Tibial artery (tissue), 4 donors: ENCODE measurements at regions not wholly inside any gene's neighbourhood (a gene's known extent, or its start where the extent isn't known, plus 50 kb on each side); places are given as distances from the start of the nearest gene placed in this dataset.

Experiments used
- DNase-seq, 2 donors: peaks; one replicate each; pipeline ENCODE4 v3.0.0-alpha.2; 2019
- H3K27ac ChIP-seq, 2 donors: fragments of 200-600 bp; sonication (generic) in 1 of 2; 1 replicate in 1 of 2; 2 replicates in 1 of 2; pipeline ENCODE4 v1.5.1; 2018 to 2019; ENCODE audit warnings: mild to moderate bottlenecking in 1 of 2
- H3K27me3 ChIP-seq, 2 donors: fragments of 200-600 bp; sonication (generic) in 1 of 2; one replicate each; pipeline versions ENCODE4 v1.5.1 to v1.6.0; 2016 to 2019
- H3K36me3 ChIP-seq, 3 donors: fragments of 200-600 bp; sonication (generic) in 2 of 3; one replicate each; pipeline ENCODE4 v1.5.1; 2016 to 2019; ENCODE audit warnings: mild to moderate bottlenecking in 2 of 3
- H3K4me1 ChIP-seq, 4 donors: fragments of 200-600 bp; sonication (generic) in 2 of 4; 1 replicate in 3 of 4; 2 replicates in 1 of 4; pipeline ENCODE4 v1.5.1; 2016 to 2019
- H3K4me3 ChIP-seq, 2 donors: fragments of 200-600 bp; sonication (generic) in 1 of 2; 1 replicate in 1 of 2; 2 replicates in 1 of 2; pipeline ENCODE4 v1.5.1; 2018 to 2019; ENCODE audit warnings: mild to moderate bottlenecking in 2 of 2
- H3K9me3 ChIP-seq, 3 donors: fragments of 200-600 bp; sonication (generic) in 1 of 3; one replicate each; pipeline ENCODE4 v1.5.1; 2016 to 2019
- CTCF ChIP-seq, 2 experiments: fragments of 200-600 bp in 1 of 2; fragments of 450-650 bp in 1 of 2; IDR thresholded peaks; one replicate each; pipeline ENCODE4 v1.5.1; 2017 to 2019; ENCODE audit warnings: antibody characterized with exemption in 2 of 2, mild to moderate bottlenecking in 1 of 2, moderate library complexity in 1 of 2
- intact Hi-C: fragments of 100-400 bp; cut with DNase I; formaldehyde crosslinking; loops from one replicate; pipeline ENCODE4 v1.15.0; 2023; ENCODE audit warnings: low total_unique reads

DNA sequence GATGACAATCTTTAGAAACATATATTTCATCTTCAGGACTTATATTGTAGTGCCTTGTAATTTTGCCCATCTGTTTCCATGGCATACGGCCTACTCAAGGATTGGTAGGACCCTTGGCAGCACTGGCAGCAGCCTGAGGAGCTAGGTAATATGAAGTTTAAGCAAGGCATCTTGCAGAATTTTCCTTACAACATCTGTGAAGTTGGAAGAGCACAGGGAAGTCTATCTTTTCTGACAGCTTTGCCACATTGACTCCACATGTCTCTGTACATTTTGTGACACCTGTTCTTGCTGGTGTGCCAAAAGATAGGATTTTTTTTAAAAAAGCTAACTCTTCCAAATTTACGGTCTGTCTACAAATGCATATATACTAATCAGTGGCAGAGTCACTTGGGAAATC lies 1235.2 kb downstream of the PCDH7 start:
- no peaks in the 10 kb centered on the region for H3K4me1 ChIP-seq
- no peaks in the 10 kb centered on the region for H3K27me3 ChIP-seq
- no peak overlapping the region for H3K27ac ChIP-seq
- no peaks in the 10 kb centered on the region for H3K36me3 ChIP-seq
- no peak for DNase-seq
- intact Hi-C loops = no loop called here
- no peak for TF ChIP-seq CTCF (IDR thresholded peaks at IDR 0.05)
- H3K9me3 ChIP-seq = no peaks in the 10 kb centered on the region
- no peak overlapping the region for H3K4me3 ChIP-seq

- no peak for DNase-seq
- H3K36me3 ChIP-seq = no peaks in the 10 kb centered on the region
- H3K4me1 ChIP-seq = no peaks in the 10 kb centered on the region
- no peak overlapping the region for H3K4me3 ChIP-seq
- intact Hi-C loops = no loop called here
- TF ChIP-seq CTCF (IDR thresholded peaks at IDR 0.05) = no peak
- no peak overlapping the region for H3K27ac ChIP-seq
- H3K27me3 ChIP-seq = no peaks in the 10 kb centered on the region
- no peaks in the 10 kb centered on the region for H3K9me3 ChIP-seq
Measured at GRCh38 chr4:31959972-31960371, 1239.8 kb downstream of the PCDH7 start.

- no peak overlapping the region for H3K4me3 ChIP-seq
- no peaks in the 10 kb centered on the region for H3K27me3 ChIP-seq
- no peak for TF ChIP-seq CTCF (IDR thresholded peaks at IDR 0.05)
- H3K36me3 ChIP-seq = no peaks in the 10 kb centered on the region
- intact Hi-C loops = no loop called here
- no peaks in the 10 kb centered on the region for H3K4me1 ChIP-seq
- no peaks in the 10 kb centered on the region for H3K9me3 ChIP-seq
- no peak overlapping the region for H3K27ac ChIP-seq
- no peak for DNase-seq
Measured at GRCh38 chr4:31964685-31965084, 1244.5 kb downstream of the PCDH7 start.

- Histone ChIP-seq H3K36me3 (no peaks in the 10 kb centered on the region), H3K27ac (no peak overlapping the region), H3K9me3 (no peaks in the 10 kb centered on the region), H3K4me1 (no peaks in the 10 kb centered on the region), H3K4me3 (no peak overlapping the region), H3K27me3 (no peaks in the 10 kb centered on the region)
- no peak for TF ChIP-seq CTCF (IDR thresholded peaks at IDR 0.05)
- intact Hi-C loops = no loop called here
- no peak for DNase-seq
Measured at GRCh38 chr4:31968842-31969241, 1248.7 kb downstream of the PCDH7 start.

GRCh38 chr4:31974490-31975002 lies 1254.4 kb downstream of the PCDH7 start:
- Histone ChIP-seq H3K9me3 (no peaks in the 10 kb centered on the region), H3K36me3 (no peaks in the 10 kb centered on the region), H3K27me3 (no peaks in the 10 kb centered on the region), H3K4me3 (no peak overlapping the region), H3K27ac (no peak overlapping the region), H3K4me1 (no peaks in the 10 kb centered on the region)
- TF ChIP-seq CTCF (IDR thresholded peaks at IDR 0.05) = no peak
- no peak for DNase-seq
- intact Hi-C loops = no loop called here

GRCh38 chr4:31979988-31980387 lies 1259.8 kb downstream of the PCDH7 start:
- TF ChIP-seq CTCF (IDR thresholded peaks at IDR 0.05) = no peak
- no peaks in the 10 kb centered on the region for H3K27me3 ChIP-seq
- H3K27ac ChIP-seq = no peak overlapping the region
- no peaks in the 10 kb centered on the region for H3K4me1 ChIP-seq
- H3K9me3 ChIP-seq = no peaks in the 10 kb centered on the region
- intact Hi-C loops = no loop called here
- no peak for DNase-seq
- H3K36me3 ChIP-seq = no peaks in the 10 kb centered on the region
- no peak overlapping the region for H3K4me3 ChIP-seq
